HFF-Myc (cell line): ENCODE measurements at regions not wholly inside any gene's neighbourhood (a gene's known extent, or its start where the extent isn't known, plus 50 kb on each side); places are given as distances from the start of the nearest gene placed in this dataset.

Experiments
- DNase-seq: peaks from one replicate; pipeline ENCODE4 v3.0.0-alpha.2; 2011; ENCODE audit warnings: low read depth; ENCODE audit errors: extremely low read depth
- H3K4me3 ChIP-seq: replicated peaks from 2 replicates; pipeline ENCODE4 v1.5.1; 2011; ENCODE audit warnings: low read depth, mild to moderate bottlenecking, control low read depth, low read length
- CTCF ChIP-seq: IDR thresholded peaks from 2 replicates; pipeline ENCODE4 v1.5.1; 2012; ENCODE audit warnings: mild to moderate bottlenecking, low read depth, low read length, control low read depth; ENCODE audit errors: missing control alignments

DNA sequence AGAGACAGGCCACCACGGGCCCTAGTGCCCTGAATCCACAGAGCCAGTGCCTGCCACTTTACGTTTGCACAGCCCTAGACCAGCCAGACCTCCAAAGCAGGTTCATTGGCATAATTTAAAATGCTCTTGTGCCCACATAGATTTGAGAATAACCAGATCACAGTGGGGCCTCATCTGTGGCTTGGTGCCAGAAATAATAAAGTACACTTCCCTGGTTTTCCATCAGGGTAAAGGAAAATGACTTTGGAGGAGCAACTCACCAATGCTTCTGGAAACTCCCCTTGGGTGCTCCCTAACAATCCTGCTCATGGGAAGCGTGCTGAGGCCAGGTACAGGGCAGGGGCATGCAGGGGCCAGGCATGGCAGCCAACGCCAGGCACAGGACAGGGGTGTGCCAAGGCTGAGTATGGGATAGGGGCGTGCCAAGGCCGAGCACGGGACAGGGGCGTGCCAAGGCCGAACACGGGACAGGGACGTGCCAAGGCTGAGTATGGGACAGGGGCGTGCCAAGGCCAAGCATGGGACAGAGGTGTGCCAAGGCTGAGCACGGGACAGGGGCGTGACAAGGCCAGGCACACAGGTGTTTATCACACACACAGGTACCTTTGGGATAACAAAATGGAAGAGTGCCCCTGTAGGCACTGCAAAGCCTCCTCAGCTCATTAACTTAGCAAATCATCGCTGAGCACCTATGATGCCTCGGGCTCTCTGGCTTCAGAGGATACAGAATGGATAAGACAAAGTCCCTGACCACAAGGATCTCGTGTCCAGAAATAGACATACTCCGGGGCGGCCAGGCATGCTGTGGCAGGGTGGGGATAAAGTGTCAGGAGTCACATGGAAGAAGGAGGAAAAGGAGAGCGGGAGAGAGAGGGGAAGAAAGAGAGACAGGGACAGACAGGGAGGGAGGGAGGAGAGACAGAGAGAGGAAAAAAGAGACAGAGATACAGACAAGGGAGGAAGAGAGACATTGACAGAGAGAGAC lies 334.7 kb downstream of the EIPR1 start:
- no peak for DNase-seq
- H3K4me3 ChIP-seq: no peak overlapping the region
- TF ChIP-seq CTCF: no peak

DNA sequence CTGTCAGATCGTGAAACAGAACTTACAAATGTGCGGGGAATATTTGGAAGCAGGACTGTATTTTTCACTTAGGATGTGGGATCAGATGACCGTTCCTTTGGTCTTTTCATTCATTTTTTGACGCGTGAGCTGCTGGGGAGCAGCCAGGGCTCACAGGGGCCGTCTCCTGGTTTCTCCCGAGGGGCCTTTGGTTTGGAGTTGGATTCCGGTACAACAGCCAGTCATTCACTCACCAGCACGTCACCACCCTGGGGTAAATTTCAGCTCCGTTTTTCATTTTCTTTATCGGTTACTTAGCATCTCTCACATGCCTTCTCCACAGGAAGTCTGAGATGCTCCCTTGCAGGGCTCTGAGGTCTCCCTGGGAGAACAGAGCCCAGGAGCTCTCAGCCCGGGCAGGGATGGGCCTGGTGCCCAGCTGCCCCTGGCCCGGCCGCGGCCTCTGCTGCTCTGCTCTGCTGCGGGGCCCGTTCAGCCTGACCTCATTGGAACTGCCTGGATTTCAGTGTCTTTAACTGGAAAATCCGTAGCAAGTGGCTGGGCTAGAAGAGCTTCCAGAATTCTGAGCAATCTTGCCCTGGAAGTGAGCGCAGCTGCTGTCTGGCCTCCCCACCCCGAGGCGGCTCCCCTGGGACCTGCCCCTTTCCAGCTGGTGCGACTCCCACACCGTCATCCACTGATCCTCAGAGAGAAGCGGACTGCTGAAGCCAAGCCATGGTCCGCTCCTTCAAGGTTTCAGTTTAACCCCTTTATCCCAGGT lies 335.6 kb downstream of the EIPR1 start:
- DNase-seq: no peak
- TF ChIP-seq CTCF: no peak
- H3K4me3 ChIP-seq: no peak overlapping the region

- no peak overlapping the region for H3K4me3 ChIP-seq
- DNase-seq: no peak
- no peak for TF ChIP-seq CTCF
Measured at GRCh38 chr2:3041246-3041645, 336.4 kb downstream of the EIPR1 start.

DNA sequence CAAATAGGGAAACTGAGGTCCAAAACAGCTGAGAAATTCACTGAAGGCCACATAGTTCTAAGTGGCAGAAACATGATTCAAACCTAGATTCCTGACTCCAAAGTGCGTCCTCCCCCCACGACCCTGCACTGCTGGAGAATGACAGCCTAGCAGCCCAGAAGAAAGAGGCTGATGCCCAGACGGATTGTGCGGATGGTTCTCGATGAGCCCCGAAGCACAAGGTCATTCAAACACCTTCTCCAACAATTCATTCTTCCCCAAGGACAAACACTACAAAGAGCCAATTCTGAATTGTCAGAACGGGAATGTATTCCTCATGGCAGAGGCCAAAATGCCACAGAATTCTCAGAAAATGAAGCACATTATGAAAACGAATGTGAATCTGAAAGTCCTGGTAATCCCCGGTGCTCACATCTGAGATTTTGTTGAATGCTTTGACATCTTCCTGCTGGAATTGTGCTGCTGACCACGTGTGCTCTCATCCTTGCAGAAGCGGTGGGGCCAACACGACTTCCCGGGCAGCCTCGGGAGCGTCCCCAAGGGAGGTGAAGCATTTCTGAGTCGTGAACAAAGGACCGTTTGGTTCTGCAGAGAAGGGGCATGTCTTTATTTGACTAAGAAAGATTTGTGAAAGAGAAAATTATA lies 337.0 kb downstream of the EIPR1 start:
- no peak for TF ChIP-seq CTCF
- no peak for DNase-seq
- H3K4me3 ChIP-seq: no peak overlapping the region

DNA sequence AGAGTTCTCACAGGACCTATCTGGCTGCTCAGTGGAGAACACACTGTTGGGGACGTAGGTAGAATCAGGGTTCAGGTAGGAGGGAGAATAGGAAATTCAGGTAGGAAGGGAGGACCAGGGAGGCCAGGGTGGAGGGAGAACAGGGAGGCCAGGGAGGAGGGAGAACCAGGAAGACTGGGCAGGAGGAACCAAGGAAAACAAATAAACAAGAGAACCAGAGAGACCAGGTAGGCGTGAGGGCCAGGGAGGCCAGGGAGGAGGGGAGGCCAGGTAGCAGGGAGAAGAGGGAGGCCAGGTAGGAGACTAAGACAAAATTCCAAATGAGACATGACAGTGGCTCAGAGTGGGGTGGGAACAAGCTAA lies 337.6 kb downstream of the EIPR1 start:
- no peak overlapping the region for H3K4me3 ChIP-seq
- no peak for DNase-seq
- TF ChIP-seq CTCF: no peak

- no peak for TF ChIP-seq CTCF
- no peak for DNase-seq
Measured at GRCh38 chr2:3039188-3040065, 338.2 kb downstream of the EIPR1 start.

More at GRCh38 chr2:3039188-3040065, 338.2 kb downstream of the EIPR1 start:
- no peak overlapping the region for H3K4me3 ChIP-seq
